ENCODE measurements at regions not wholly inside any gene's neighbourhood (a gene's known extent, or its start where the extent isn't known, plus 50 kb on each side); places are given as distances from the start of the nearest gene placed in this dataset.

- TF ChIP-seq, protein P1, sequence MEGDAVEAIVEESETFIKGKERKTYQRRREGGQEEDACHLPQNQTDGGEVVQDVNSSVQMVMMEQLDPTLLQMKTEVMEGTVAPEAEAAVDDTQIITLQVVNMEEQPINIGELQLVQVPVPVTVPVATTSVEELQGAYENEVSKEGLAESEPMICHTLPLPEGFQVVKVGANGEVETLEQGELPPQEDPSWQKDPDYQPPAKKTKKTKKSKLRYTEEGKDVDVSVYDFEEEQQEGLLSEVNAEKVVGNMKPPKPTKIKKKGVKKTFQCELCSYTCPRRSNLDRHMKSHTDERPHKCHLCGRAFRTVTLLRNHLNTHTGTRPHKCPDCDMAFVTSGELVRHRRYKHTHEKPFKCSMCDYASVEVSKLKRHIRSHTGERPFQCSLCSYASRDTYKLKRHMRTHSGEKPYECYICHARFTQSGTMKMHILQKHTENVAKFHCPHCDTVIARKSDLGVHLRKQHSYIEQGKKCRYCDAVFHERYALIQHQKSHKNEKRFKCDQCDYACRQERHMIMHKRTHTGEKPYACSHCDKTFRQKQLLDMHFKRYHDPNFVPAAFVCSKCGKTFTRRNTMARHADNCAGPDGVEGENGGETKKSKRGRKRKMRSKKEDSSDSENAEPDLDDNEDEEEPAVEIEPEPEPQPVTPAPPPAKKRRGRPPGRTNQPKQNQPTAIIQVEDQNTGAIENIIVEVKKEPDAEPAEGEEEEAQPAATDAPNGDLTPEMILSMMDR (IDR thresholded peaks at IDR 0.05; ENCODE audit: low read depth, low read length, missing control alignments), result no peak
- peak; percentile 85 for DNase-seq (ENCODE audit: low read depth)
- no peak overlapping the region for H3K4me3 ChIP-seq (ENCODE audit: low read depth, low read length)
- in situ Hi-C loops (cut with HindIII; ENCODE audit: low sequenced_read_pairs), result no loop called here
Measured at GRCh38 chr10:14382022-14382421, 51.3 kb upstream of the FRMD4A start.

DNA sequence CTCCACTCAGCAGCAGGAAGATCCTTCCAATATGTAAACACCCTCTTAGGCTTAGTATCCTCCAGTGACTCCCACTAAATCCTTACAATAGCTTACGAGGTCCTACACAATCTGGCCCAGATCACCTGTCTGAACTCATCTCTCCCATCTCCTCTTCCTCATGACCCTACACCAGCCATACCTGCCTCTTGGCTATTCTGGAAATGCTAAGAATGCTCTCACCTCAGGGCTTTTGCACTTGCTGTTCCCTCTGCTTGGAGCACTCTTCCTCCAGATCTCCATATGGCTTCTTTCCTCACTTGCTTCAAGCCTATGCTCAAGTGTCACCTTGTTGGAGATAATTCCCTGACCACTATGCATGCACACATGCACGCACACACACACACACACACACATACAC lies 50.8 kb upstream of the FRMD4A start:
- in situ Hi-C loops (cut with HindIII; ENCODE audit: low sequenced_read_pairs), result no loop called here

DNA sequence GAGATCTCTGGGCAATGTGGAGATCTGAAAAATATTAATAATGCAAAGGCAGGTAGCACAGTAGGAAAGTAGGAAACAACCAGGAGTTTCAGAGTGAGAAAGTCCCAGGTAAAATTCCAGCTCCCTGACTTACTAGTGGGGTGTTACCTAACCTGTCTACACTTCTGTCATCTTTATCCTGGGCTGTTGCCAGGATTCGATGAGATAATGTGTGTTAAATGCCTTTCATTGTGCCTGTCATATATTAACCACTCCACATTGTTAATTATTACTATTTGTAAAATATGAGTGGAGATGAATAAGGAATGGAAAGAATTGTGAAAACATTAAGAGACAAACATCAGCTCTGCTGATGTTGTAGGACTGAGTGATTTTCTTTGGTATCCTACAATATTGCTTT lies 50.0 kb upstream of the FRMD4A start:
- no peak for DNase-seq (ENCODE audit: low read depth)
- no peak overlapping the region for H3K4me3 ChIP-seq (ENCODE audit: low read depth, low read length)
- in situ Hi-C loops (cut with HindIII; ENCODE audit: low sequenced_read_pairs), result no loop called here
- TF ChIP-seq, protein P1 (IDR thresholded peaks at IDR 0.05; ENCODE audit: low read depth, low read length, missing control alignments), result no peak

More for the DNA sequence above, 50.8 kb upstream of the FRMD4A start:
- no peak for DNase-seq (ENCODE audit: low read depth)
- H3K4me3 ChIP-seq (ENCODE audit: low read depth, low read length), result no peak overlapping the region
- TF ChIP-seq, protein P1 (IDR thresholded peaks at IDR 0.05; ENCODE audit: low read depth, low read length, missing control alignments), result no peak

Data from astrocyte of the cerebellum (primary cell).